Amygdala (tissue), 56 donors: ENCODE measurements at regions not wholly inside any gene's neighbourhood (a gene's known extent, or its start where the extent isn't known, plus 50 kb on each side); places are given as distances from the start of the nearest gene placed in this dataset.

ENCODE experiments used
- DNase-seq, 56 donors: peaks; one replicate each; lab custom pipeline; 2025; lab: John Stamatoyannopoulos, UW

DNA sequence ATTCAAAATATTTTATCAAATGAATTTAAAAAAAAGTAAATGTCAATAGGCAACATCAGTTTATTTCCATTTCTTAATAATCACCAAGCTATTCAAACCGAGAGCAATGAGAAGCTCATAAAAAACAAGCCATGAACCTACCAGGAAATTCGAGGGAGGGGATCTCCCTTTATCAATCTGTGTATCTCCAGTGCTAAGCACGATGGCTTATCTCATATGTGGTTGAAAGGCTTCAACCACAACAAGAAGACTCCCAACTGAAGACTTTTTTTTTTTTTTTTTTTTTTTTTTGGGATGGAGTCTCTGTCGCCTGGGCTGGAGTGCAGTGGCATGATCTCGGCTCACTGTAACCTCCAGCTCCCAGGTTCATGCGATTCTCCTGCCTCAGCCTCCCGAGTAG lies 833.3 kb downstream of the USP25 start:
- no peak for DNase-seq

DNA sequence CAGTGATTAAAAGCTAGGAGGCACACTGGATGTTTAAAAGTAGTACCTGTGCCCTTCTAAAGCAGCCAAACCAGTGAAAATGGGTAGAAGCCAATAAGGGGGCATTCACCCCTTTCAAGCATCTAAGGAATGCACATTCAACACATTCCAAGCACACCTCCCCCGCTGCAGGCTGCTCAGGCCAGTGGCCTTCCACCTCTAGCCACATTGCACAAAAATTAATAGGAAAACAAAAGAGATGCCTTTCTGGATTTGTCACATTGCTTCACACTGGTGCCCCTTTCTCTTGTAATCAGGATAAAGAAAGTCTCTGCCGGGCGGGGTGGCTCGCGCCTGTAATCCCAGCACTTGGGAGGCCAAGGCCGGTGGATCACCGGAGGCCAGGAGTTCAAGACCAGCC lies 834.0 kb downstream of the USP25 start:
- no peak for DNase-seq

DNA sequence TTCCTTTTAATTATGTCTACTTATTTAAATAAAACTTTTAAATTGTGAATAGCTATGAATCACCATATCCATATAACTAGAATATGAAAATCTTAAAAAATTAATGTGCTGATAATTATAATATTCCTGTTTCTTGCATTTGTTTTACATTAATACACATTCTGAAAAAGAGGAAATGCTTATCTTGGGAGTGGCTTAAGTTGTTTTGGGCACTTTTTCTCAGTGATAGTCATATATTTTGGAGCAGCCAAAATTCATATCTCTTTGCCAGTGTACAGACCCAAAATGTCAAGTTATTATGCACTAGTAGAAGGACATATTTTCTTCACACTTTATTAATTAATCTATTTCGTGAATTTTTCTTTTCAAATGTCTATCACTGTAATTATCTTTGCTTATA lies 838.5 kb downstream of the USP25 start:
- no peak for DNase-seq

DNA sequence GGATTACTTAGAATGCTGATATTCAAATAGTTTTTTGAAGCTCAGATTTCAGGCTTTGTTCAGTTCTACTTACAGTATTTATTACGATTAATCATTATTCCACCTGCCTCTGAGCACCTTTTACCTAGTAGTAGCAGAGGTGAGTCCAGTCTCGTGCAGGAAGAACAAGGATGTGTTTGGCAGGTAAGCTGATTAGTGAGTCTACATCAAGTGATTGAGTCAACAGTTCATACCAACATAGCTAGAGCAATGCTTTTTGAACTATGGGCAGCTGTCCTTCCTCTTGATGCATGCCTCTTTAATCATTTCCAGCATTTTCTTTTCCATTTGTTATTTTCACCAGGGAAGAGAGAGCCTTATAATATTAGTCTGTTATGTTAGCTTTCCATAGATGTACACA lies 838.9 kb downstream of the USP25 start:
- no peak for DNase-seq

DNA sequence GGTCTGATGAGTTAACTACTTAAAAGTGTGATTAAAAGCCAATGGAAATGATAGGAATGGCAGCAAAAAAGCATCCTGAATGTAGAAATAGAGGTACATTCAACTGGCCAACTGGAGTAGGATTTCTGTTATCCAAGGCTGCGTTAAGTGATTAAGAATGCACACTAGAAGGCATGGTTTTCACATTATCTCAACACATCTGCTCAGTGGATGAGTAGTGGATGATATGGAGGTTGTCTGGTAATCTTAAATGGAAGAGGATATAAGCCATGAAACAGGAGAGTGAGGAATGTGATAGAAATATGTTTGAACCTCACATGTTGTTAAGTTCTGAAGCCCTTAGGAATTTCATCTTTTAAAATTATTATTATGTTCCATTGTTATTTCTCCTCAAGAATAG lies 839.9 kb downstream of the USP25 start:
- no peak for DNase-seq

DNA sequence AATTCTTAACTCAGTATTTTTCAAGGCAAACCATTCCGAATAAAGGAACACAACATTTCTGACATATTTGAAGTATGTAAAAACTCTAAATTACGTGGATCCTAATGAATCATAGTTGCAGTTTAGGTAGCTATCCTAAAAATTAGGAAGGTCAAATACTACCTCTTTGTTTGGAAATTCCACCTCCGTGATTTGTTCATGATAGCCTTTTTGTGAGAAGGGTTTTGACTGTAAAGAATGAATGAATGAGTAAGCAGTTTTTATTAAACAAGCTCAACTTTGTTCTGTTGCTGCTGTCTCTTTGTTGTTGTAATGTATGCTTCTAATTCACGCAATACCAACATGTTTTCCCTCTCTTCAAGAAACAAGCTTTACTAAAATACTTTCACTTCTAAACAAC lies 840.4 kb downstream of the USP25 start:
- no peak for DNase-seq

DNA sequence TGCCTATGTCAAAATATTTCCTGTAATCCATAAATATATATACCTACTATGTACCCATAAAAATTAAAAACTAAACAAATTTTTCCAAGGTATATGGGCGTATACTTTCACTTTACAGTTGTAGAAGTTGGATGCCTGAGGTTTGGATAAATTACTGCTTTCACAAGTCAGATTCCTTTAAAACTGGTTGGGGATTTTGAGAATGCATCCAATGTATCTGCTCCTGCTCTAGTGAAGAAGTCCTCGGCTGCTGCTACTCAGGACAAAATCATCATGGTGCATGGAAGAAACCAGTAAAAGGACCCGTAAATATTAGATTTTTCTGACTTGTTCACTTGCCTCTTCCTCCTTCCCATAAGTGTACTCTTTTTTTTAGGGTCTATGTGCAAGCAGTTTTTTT lies 841.1 kb downstream of the USP25 start:
- no peak for DNase-seq

DNA sequence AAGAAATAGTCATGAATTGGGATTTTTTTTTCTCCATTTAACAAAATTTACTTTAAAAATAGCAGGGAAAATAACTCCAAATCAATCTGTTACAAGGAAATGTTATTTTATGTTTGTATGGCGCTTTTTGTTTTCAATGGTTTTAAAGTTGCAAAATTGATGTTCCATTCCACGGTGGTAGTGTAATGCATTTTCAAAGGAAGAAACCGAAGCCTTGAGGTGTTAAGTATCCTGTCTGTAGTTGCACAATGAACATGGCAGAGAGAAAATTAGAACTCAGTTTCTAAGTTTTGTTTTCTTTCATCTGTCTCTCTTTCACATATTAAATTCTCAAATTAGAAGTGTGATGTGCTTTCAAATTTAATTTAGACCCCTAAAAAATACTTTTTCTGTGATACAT lies 841.8 kb downstream of the USP25 start:
- DNase-seq: no peak

DNA sequence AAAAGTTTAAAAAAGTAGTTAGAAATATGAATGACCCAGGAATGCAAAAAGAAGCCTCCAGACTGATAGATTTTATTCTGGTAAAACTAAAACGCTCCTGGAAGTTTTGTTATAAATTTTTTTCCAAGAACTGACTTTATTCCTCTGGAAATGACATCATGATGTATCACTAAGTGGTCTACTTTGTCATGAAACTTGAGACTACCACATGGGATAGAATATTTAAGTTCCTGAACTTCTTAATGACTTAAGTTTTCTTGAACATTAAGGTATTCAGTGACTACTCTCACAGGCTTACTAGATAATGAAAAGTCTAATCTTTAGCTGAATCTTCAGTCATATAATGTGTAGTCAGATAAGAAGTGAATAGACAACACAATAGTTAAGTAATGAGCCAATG lies 842.2 kb downstream of the USP25 start:
- DNase-seq: no peak

DNA sequence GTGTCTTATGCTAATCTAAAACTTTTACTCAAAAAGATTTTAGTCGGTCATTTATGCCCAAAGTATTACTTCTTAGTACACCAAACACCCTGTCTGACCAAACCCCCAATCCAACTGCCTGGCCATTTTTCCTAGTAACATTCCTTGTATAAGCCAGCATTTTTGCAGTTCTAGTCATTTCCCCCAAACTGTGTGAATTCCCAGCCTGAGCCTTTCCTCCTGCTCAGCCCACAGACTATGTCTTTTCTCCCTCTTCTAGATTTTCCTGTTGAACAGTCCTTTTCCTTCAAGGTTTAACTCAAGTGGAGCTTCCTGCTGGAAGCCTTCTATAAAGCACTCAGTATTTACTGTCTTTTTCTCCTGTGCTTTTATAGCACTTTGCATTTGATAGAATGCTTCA lies 843.8 kb downstream of the USP25 start:
- no peak for DNase-seq

DNA sequence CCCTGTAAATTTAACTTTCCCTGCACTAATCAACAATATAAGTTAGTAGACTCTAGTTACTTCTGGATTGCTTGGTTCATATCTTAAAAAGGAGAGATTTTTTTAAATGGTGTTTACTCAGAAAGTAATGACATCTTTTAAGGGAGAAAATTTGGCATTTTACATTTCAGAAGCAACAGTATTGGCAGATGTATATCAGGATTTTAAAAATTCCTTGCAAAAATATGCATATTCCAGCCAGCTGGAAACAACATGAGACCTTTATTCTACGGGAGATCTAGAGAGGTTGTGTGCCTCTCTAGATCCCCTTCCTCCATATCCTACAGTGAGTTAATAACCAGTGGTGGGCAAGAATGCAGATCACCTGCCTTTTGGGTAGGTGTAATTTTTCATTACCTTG lies 848.2 kb downstream of the USP25 start:
- no peak for DNase-seq

DNA sequence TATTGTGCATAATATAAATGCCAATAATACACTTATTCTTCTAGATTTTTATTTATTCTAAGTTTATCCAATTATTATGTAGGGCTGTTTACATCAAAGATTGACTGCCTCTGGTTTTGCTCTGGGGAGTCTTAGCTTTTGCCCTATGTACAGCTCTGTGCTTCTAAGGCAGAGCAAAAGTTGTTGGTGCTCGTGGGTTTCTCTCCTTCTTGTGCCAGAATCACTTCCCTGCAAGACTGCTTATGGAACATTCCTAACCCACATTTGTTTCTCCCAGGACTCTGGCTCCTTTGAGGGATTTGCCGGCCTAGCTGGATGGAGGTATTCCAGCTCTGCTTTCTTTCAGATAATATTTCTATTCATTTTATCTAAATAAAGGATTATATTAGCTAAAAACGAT lies 849.1 kb downstream of the USP25 start:
- DNase-seq: peak in 1 of 56 donors; percentile 7

DNA sequence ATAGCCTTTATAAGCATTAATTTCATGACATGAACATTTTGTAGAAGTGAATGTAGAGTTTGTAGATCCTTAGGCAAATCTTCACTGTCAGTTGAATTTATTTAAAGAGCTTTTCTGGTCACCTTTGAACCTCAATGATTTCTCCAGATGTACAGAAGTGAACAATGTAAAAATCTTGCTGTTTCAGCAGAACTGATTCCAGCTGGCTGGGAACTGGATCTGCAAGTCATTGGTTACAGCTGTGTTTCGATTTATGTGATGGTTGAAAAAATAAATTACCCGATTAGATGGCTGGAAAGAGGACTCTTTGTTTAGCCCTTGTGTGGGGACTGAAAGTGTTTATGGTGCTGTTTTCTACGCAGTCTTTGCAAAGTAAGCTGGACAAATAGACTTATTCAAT lies 849.8 kb downstream of the USP25 start:
- peak in 4 of 56 donors; percentile 12 to 54 (median 22) for DNase-seq

DNA sequence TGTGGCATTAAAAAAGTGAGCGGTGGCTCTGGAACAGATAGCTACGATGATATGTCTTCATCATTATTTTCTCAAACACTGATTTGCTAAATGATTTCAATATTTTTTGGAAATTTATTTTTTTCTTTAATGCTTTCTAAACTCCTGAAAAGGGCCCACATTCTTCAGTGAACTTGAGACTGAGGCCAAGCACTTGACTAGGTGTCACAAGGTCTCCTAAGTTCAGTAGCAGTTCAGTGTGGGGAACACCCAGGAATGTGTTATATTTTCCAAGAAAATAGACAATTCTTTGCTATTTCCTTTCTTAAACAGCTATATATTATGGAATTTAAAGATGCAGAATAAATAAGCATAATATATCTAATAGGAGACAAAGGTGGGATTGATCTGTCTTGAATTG lies 850.9 kb downstream of the USP25 start:
- no peak for DNase-seq

DNA sequence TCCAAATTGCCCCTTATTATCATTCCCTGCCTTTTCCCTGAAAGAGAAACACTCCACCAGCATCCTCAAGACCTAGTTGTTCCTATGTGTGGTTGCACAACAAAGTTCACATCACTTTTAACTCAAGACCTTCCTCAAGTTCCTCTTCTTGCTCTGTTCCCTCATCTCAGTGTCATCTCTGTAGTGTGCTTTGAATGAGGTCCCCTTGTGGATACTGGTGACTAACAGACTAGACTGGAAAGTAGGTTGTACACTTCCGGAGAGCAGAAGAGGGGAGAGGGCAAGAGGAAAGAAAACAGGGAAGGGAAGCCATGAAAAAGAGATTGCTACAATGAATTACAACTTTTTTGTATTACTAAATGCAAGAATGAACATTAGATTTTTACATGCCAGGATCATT lies 853.8 kb downstream of the USP25 start:
- DNase-seq: no peak

DNA sequence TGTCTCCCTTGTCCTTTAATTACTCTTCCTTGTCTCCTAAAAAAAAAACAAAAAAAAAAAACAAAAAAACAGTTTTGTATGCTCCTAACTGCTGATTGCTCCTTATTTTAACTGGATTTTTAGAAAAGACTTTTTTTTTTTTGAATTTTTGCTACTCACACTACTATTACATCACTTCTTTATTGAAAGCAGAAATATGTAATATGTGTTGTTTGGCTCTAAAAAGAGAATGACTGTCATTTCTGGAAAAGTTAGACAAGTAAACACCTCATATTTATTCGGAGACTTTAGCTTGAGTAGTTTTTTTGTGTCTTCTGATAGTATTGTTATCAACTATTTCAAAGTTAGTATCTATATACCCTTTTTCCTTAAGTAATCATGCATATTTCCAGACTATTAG lies 855.0 kb downstream of the USP25 start:
- no peak for DNase-seq

DNA sequence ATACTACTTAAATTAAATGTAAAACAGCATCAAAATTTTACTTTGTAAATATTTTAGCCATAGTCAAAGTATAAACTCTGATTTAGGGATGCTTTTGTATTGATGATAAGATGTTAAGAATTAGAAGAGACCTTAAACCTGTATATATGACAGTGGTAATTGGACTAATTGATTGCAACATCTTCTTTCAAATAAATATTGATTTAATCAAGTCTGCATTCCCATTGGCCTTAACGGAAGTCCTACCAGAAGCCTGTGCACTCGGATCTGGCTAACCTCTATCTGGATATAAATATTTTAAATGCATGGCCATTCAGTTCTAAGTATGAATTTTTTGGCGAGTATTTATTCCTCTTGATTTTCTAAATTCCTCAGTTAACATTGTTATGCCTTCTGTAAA lies 856.1 kb downstream of the USP25 start:
- no peak for DNase-seq

DNA sequence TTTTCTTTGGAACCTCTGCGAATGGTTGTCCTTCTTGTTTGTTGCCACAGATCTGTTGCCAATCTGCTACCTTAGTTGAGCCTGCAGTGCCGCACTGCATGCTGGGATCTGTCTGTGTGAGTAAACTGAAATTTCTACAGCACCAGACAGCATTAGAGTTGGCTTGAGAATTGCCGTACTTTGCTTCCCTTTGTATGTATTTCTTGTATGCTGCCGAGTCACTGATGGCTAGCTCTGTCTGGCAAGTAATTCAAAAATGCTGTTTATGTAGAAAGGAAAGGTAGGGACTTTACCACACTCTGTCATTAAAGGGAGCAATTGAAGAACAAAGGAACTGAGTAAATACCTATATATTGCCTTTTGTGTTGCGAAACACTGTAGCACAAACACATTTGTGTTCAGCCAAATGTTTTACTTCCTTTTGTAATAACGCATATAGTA lies 857.4 kb downstream of the USP25 start:
- peak in 52 of 56 donors; percentile 3 to 86 (median 54) for DNase-seq

DNA sequence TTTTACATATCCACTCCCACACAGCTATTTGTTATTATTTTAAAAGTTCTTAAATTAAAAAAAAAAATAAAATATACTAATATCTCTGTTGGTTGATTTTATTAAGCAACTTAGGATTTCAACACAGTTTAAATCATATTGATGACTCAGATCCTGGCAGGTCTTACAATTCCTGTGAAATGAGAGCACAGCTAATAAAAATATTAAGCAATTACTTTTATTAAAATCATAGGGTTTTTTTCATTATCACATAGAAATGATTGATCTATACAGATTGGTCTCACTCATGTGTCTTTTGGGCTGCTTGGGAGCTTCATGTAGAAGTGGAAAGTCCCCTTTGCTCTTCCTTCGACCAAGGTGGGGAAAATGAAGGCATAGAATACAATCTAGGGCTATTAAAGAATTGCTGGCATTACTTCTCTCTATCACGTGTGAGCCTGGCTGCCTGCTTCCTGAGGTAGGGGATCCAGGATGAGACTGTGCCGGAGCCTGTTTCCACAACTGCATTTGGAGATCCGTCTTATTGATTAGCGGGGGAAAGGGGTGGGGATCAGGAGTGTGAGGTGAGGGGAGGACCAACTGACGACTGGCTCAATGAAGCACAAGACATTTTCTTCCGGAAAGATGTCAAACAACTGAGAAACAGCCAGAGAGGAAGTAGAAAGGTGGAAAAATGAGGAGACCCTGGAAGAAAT lies 858.0 kb downstream of the USP25 start:
- DNase-seq: peak in 20 of 56 donors; percentile 2 to 70 (median 38)

DNA sequence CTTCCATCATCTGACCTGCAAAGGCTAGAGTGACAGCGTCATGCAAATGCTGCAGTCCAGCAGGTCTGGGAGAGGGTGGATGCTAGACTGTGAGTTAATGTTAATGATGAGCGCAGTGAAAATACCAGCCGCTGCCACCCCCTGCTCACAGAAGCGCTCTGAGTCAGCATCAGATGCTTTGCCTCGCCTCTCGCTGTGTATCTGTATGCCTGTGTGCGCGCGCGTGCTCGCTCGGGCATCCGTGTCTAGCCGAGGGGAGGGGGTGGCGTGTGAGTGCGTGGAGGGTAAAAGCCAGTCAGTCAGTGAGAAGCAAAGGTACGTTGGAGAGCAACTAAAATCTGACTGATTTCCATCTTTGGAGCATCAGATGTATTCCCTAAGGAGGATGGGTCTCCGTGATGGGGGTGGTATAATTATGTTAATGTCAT lies 858.7 kb downstream of the USP25 start:
- peak; percentile 16 to 93 (median 82) for DNase-seq

DNA sequence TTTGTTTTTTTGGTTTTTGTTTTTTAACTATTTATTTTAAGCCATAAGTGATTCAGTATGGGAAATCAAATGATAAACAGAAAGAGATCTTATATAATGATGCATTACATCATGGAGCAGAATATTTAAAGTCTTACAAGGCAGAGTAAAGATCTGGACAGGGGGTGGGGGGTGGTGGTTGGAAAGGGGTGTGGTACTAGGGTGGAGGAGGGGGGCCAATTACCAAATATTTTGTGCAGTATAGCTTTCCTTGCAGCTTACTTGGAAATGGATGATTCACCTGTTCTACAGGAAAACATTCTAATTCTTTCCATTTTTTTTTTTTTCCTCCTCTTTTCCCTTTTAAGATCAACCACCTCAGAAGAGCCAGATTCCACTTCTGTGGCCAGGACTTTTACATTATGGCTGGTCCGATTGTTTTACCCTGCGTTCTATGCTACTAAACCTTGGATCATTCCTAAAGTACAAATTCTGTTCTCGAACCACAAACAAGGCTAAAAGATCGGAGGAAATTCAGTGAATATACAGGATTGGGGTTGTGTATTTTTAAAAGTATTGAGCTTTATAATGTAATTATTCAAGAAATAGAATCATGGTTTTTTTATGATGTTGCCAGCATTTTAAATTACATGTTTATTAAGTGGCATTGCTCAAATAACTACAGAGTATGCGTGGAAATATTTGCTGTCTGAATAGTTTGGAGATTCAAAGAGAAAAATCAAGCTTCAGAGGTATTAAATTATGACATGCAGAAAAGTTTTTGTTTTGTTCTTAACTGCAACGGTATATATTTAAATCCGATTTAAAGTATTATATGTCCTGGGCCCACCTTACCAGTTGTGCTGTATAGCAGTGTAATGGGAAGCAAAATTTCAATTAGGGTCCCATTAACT lies 859.5 kb downstream of the USP25 start:
- DNase-seq: peak in 3 of 56 donors; percentile 3 to 24 (median 15)

DNA sequence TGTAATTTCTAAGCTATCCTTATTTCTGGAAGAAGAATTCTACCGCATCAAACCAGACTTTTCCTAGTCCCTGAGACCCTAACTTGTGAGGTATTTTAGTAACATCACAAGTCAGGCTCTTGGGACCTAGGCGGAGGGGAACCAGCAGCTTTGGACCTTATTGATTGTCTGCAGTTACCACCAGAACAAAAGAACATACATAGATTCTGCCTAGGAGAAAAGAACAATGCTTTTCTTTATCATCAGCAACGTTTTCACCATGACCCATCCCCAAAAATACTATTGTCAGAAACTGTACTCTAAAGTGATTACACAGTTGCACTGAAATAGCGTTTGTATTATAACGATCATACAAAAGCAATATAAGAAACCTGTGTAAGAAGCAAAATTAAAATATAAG lies 860.4 kb downstream of the USP25 start:
- no peak for DNase-seq
